HG03066 (cell line): ENCODE measurements at regions not wholly inside any gene's neighbourhood (a gene's known extent, or its start where the extent isn't known, plus 50 kb on each side); places are given as distances from the start of the nearest gene placed in this dataset.

Experiments
- ATAC-seq: cut with Tn5 transposase; IDR thresholded peaks from one replicate; pipeline ENCODE4 v1.9.1; 2021; ENCODE audit warnings: low read depth; ENCODE audit not compliant: unreplicated experiment

DNA sequence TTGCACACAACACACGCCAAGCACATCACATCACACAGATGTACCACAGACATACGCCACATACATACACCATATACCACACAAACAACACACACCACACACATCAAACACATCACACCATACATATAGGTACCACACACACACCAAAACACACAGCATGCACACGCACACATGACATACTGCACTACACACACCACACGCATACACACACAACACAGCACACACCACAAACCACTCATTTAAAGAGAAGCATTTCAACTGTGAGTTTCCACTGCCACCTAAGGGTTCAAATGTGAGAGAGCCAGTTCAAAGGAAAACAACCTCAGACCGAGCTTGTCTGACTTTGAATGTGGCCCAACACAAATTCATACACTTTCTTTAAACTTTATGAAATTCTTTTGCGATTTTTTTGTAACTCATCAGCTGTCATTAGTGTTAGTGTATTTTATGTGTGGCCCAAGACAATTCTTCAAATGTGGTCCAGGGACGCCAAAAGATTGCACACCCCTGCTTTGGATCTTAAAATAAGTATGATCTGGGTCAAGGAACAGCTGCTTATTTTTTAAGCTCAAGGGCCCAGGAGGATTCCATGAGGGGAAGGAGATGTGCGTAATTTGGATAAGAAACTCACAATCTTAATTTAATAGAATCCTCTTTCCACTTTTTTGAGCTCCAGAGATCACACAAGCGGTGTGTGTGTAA is 494.6 kb downstream of the GADD45G start:
- no peak for ATAC-seq

- no peak for ATAC-seq
These were observed 495.2 kb downstream of the GADD45G start for GRCh38 chr9:90100014-90100413.

- peak; percentile 95 for ATAC-seq
These were observed 497.6 kb downstream of the GADD45G start for GRCh38 chr9:90102292-90102901.

GRCh38 chr9:90103771-90104170 is 499.0 kb downstream of the GADD45G start:
- ATAC-seq: no peak

- no peak for ATAC-seq
These were observed 501.0 kb downstream of the GADD45G start for GRCh38 chr9:90105773-90106172.

- no peak for ATAC-seq
These were observed 502.4 kb downstream of the GADD45G start for GRCh38 chr9:90107040-90107725.

DNA sequence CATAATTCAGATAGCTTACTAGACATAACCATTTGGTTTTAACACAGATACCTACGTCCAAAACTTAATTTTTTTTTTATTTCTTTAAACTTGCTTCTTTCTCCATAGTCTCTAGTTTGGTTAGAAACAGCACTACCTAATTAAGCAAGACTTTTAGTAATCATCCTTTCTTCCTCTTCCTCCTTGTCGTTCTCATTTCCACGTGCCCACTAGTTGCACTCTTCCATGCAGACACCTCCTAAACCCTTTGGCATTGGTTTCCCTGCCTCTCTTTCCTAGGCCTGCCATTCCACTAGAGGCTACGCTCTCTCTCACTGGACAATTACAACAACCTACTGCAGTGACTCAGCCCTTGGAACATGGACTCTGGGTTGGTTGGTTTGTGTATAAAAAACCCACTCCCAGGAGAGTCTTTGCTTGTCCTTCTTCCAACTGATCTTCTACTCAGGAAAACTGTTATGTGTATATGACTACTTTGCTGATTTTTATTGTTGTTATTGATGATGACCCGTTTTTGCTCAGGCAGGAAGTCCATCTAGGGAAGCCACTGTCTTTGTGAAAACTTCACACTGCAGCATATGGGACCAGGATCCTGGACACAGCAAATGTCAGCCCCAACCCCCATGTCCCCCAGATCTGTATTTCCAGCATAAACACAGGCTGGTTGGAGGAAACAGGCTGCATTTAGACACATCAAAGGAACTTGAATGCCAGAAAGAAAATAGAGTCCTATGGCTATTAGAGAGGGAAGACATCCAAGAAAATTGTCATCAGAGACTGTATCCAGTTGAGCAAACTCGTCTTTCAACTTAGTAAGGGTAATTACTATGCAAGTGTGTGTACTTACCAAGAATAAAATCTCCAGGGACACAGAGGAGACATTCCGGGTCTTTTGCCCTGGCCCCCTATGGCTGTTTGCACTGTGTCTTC is 503.2 kb downstream of the GADD45G start:
- no peak for ATAC-seq

DNA sequence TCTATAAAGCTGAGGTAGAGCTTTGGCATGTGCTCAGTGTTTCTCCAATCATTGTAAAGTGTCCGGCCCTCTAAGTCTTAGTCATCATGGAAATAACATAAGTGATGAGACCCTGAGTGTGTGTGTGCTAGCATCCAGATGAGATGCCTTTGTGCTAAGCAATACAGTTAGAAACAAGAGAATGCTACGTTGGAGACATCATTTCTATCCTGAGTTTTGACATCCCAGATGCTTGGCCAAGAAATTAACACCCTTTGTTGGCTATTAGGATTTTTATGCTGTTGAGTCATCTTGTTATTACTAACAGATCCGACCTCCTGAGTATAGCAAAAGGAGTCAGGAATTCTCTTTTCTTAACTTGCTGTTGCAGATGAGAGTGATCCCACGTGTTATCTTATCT is 508.0 kb downstream of the GADD45G start:
- ATAC-seq: no peak

DNA sequence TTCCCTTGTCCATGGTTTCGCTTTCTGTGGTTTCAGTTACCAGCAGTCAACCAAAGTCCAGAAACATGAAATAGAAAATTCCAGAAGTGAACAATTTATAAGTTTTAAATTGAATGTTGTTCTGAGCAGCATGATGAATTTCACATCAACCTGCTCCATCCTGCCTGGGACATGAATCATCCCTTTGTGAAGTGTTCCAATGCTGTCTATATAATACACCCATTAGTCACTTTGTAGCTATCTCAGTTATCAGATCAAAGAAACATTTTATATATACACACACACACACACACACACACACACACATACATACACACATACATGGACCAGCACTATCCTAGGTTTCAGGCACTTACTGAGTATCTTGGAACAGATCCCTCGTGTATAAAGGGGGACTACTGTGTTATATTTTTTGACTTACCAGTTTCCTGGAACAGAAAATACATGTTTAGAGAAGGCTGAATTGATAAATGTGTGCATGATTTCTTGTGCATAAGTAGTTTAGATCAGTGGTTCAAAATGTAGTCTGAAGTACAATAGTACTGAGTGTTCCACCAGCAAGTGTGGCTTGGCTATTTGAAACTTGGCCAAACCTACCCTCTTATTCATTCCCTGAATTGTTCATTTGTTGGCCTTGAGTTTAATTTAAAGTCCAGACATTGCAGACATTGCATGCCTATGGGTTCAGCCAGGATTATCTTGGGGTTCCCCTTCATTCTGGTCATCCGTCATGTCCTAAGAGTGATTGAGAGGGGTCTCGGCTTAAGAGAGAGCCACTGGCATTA is 510.0 kb downstream of the GADD45G start:
- no peak for ATAC-seq

- no peak for ATAC-seq
These were observed 517.0 kb downstream of the GADD45G start for GRCh38 chr9:90121762-90122161.

- no peak for ATAC-seq
These were observed 517.7 kb downstream of the DIRAS2 start for GRCh38 chr9:90124961-90125360.

DNA sequence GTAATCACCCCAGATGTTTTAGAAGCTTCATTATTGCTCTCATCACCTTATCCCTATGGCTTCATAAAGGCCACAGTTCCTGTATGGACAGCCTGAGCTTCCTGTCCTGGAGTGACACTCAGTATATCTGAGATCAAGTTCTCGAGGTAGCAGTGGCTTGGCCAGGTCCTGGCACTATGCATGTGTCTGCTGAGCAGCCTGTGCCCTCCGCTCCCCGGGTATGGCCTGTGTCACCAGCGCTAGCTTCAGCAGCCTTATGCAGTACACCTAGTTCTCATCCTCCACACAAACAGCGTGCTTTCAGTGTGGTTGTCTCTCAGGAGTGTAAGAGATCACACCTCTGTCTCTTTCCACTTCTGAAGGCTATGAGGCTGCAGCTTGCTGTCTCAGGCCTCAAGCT is 514.7 kb downstream of the DIRAS2 start:
- ATAC-seq: no peak

DNA sequence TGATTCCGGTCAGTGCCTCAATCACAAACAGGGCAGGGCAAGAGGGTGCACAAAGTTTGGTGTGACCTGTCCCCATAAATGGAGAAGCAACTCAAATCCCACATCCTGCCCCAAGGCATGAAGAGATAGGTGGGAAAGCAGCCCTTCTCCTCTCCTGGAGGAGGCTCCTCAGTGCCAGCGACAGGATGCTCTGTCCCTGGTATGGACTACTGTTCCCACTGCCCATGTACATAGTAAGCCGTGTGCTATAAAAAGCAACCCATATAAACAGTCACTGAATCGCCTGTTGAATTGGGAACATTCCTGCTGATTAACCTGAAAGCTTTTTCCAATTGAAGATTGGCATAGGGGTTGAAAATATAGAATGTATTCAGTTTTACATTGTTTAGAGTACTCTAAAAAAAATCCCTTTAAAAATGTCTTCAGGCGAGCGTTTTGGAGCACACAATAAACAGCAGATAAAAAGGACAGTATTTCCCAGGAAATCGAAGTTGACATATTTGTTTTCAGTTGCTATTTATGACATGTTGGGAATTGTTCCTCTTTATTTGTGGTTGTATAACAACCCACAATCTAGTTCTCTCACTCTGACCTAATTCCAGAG is 513.9 kb downstream of the DIRAS2 start:
- no peak for ATAC-seq

GRCh38 chr9:90129446-90129845 is 513.2 kb downstream of the DIRAS2 start:
- ATAC-seq: no peak

DNA sequence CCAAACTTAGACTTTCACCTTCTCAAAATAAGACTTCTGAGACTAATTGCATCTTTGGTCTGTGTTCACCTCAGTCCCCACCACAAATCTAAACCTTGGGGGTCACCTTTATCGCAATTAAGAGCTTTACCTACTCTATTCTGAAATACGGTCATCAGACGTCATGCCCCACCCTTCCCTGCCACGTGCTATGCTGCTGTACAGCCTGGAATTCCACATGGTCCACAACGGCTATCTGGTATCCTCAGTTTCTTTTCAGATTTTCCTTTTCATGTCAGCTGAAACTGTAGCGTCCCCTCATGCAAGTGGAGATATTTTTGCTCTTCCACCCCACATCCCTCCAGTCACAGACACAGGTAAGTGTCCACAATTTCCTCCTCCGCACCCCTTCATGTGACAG is 511.1 kb downstream of the DIRAS2 start:
- ATAC-seq: no peak

DNA sequence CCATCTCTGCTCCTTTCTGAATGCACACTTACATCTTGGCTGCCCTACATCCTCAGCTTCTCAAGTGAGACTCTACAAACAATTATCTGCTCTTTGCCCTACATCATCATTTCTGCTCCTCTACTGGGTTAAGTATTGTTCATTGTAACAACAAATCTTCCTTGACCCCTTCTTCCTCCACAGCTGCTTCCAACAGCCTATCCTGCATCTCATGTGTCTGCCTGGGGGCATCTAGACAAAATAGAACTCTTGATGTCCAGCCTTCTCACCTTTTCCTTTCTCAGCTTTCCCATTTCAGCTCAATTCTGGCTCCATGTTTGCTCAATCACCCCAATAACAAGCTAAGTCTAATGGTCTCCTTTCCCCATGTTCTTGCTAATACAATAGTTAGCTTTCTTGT is 509.8 kb downstream of the DIRAS2 start:
- no peak for ATAC-seq

DNA sequence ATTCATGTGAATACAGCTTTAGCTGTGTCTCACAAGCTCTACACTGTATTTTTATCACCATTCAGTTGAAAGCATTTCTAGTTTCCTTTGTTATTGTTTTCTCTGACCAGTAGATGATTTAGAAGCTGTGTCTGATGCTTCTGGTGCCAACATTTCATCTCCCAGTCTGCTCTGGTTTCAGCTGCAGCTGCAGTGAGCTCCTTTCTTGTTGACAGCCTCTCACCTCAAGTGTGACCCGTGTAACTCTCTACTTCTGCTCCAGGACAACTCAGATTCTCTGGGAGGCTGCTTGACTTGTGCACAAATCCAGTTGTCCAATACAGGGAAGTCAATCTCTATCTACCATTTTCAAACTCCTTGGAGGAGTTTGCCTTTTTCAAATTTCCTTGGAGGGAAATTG is 504.8 kb downstream of the DIRAS2 start:
- ATAC-seq: no peak

- ATAC-seq: no peak
These were observed 502.3 kb downstream of the DIRAS2 start for GRCh38 chr9:90140131-90140818.

DNA sequence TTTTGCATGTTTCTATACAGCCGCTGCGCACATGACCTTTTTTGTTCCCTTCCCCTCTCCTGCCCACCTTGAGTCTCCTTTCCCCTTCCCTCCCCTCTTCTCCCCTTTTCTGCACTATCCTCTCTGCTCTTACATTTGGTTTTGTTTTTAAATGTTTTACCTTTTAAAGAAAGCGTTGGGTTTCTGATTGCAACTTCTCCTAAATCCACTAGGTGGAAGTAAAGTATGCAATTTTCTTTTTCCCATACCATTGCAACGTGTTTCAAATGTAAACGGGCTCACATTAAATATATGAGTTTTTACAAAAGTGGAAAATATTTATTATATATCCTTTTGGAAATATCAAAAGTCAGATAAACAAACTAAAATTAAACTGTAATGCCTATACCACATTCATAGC is 500.9 kb downstream of the DIRAS2 start:
- ATAC-seq: no peak
